ENCODE measurements at regions not wholly inside any gene's neighbourhood (a gene's known extent, or its start where the extent isn't known, plus 50 kb on each side); places are given as distances from the start of the nearest gene placed in this dataset.

DNA sequence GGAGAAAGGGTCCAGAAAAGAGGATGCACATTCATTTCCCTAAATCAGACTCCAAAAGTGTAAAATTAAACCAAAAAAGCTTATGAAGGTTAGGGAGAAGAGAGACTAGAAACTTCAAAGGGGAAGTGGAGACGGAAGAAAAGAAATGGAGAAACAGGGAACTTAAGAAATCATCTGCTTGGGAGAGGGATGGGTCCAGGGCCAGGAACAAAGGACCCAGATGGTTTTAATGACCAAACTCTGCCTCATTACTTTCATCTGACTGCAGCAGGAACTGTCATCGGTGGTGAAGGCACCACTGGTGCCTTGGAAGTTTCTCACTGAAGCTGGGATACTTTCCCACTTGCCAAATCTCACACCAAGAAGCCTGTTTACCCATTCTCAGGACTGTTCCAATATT is 70.5 kb upstream of the SLC4A7 start:
- TF ChIP-seq, protein P1, sequence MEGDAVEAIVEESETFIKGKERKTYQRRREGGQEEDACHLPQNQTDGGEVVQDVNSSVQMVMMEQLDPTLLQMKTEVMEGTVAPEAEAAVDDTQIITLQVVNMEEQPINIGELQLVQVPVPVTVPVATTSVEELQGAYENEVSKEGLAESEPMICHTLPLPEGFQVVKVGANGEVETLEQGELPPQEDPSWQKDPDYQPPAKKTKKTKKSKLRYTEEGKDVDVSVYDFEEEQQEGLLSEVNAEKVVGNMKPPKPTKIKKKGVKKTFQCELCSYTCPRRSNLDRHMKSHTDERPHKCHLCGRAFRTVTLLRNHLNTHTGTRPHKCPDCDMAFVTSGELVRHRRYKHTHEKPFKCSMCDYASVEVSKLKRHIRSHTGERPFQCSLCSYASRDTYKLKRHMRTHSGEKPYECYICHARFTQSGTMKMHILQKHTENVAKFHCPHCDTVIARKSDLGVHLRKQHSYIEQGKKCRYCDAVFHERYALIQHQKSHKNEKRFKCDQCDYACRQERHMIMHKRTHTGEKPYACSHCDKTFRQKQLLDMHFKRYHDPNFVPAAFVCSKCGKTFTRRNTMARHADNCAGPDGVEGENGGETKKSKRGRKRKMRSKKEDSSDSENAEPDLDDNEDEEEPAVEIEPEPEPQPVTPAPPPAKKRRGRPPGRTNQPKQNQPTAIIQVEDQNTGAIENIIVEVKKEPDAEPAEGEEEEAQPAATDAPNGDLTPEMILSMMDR (IDR thresholded peaks at IDR 0.05) = no peak
- TF ChIP-seq POLR2A (IDR thresholded peaks at IDR 0.05) = no peak
